Kidney (tissue), 13 donors: ENCODE measurements at regions not wholly inside any gene's neighbourhood (a gene's known extent, or its start where the extent isn't known, plus 50 kb on each side); places are given as distances from the start of the nearest gene placed in this dataset.

ENCODE experiments used
- DNase-seq, 5 donors: peaks; one replicate each; pipeline ENCODE4 v3.0.0-alpha.2; 2013 to 2020
- FAIRE-seq: peaks from 2 replicates; lab custom pipeline; 2012; peaks lifted over from hg19 to GRCh38; lab: Jason Lieb, UNC
- H3K27ac ChIP-seq, 2 donors: one replicate each; pipeline ENCODE4 v1.7.0; 2013; ENCODE audit warnings: low read depth in 2 of 2, low read length in 2 of 2, inconsistent platforms in 1 of 2
- H3K27me3 ChIP-seq: one replicate; pipeline ENCODE4 v1.7.1; 2013; ENCODE audit warnings: low read length, inconsistent platforms; ENCODE audit not compliant: control insufficient read depth, insufficient read depth
- H3K36me3 ChIP-seq, 3 donors: one replicate each; pipeline versions ENCODE4 v1.7.0 to v1.7.1; 2013; ENCODE audit warnings: low read length in 3 of 3, control low read depth in 1 of 3, inconsistent platforms in 1 of 3; ENCODE audit not compliant: insufficient read depth in 3 of 3, control insufficient read depth in 2 of 3
- H3K4me1 ChIP-seq, 3 donors: one replicate each; pipeline versions ENCODE4 v1.7.0 to v1.7.1; 2013; ENCODE audit warnings: low read length in 3 of 3, inconsistent platforms in 1 of 3, low read depth in 1 of 3; ENCODE audit not compliant: control insufficient read depth in 2 of 3, insufficient read depth in 2 of 3
- H3K4me3 ChIP-seq, 3 donors: one replicate each; pipeline versions ENCODE4 v1.7.0 to v1.8.1; 2013; ENCODE audit warnings: low read length in 3 of 3, control low read depth in 1 of 3, inconsistent platforms in 1 of 3
- H3K9ac ChIP-seq, 3 donors: one replicate each; pipeline versions ENCODE4 v1.7.0 to v1.7.1; 2013; ENCODE audit warnings: low read length in 3 of 3, control low read depth in 1 of 3, inconsistent platforms in 1 of 3
- H3K9me3 ChIP-seq, 3 donors: one replicate each; pipeline versions ENCODE4 v1.7.0 to v1.7.1; 2013; ENCODE audit warnings: low read length in 3 of 3, control low read depth in 1 of 3, inconsistent platforms in 1 of 3; ENCODE audit not compliant: control insufficient read depth in 2 of 3, insufficient read depth in 1 of 3
- CTCF ChIP-seq: IDR thresholded peaks from 3 replicates; pipeline ENCODE4 v1.5.1; 2012; ENCODE audit warnings: mild to moderate bottlenecking, moderate library complexity, borderline replicate concordance; ENCODE audit not compliant: insufficient read depth; ENCODE audit errors: extremely low read depth
- intact Hi-C: fragments of 100-400 bp; cut with DNase I; formaldehyde crosslinking; loops from one replicate; pipeline ENCODE4 v1.11.1; 2022
- donor health status: control.
- donor health status: control.
- donor health status: control.
- donor health status: control.
- donor health status: control.
- donor health status: DM: yes; HTN: yes; CAD: no.
- donor health status: Normal renal cell carcinoma (clear cell type).

GRCh38 chr10:44467900-44468299, 83.0 kb upstream of the CXCL12 start:
- H3K9ac ChIP-seq = no peak overlapping the region
- H3K4me1 ChIP-seq = no peaks in the 10 kb centered on the region
- no peak overlapping the region for H3K27ac ChIP-seq
- no peak for TF ChIP-seq CTCF
- H3K36me3 ChIP-seq = no peaks in the 10 kb centered on the region
- no peaks in the 10 kb centered on the region for H3K9me3 ChIP-seq
- H3K4me3 ChIP-seq = no peak overlapping the region
- peak in 1 of 5 donors; percentile 36 for DNase-seq
- no peaks in the 10 kb centered on the region for H3K27me3 ChIP-seq
- intact Hi-C loops = no loop called here
- no peak for FAIRE-seq

- no peaks in the 10 kb centered on the region for H3K9me3 ChIP-seq
- DNase-seq (peak in 1 of 5 donors; percentile 27), FAIRE-seq (no peak)
- no peaks in the 10 kb centered on the region for H3K36me3 ChIP-seq
- intact Hi-C loops = no loop called here
- no peak for TF ChIP-seq CTCF
- H3K27me3 ChIP-seq = no peaks in the 10 kb centered on the region
- no peaks in the 10 kb centered on the region for H3K4me1 ChIP-seq
- no peak overlapping the region for H3K4me3 ChIP-seq
- H3K27ac ChIP-seq = no peak overlapping the region
- no peak overlapping the region for H3K9ac ChIP-seq
Observed at GRCh38 chr10:44468525-44468924, 83.6 kb upstream of the CXCL12 start.

GRCh38 chr10:44468965-44469364, 84.1 kb upstream of the CXCL12 start:
- H3K36me3 ChIP-seq = no peaks in the 10 kb centered on the region
- DNase-seq (peak in 1 of 5 donors; percentile 51), FAIRE-seq (no peak)
- H3K9me3 ChIP-seq = no peaks in the 10 kb centered on the region
- no peaks in the 10 kb centered on the region for H3K27me3 ChIP-seq
- no peak overlapping the region for H3K4me3 ChIP-seq
- no peak overlapping the region for H3K9ac ChIP-seq
- TF ChIP-seq CTCF = no peak
- no peaks in the 10 kb centered on the region for H3K4me1 ChIP-seq
- H3K27ac ChIP-seq = no peak overlapping the region
- intact Hi-C loops = no loop called here

- peak in 3 of 5 donors; percentile 37 to 80 (median 76) for DNase-seq
- no peak for FAIRE-seq
- H3K4me1 ChIP-seq = no peaks in the 10 kb centered on the region
Observed at GRCh38 chr10:44470784-44471183, 85.9 kb upstream of the CXCL12 start.

More at GRCh38 chr10:44470784-44471183, 85.9 kb upstream of the CXCL12 start:
- Histone ChIP-seq H3K4me3 (no peak overlapping the region), H3K9me3 (no peaks in the 10 kb centered on the region), H3K27ac (no peak overlapping the region), H3K9ac (no peak overlapping the region), H3K27me3 (no peaks in the 10 kb centered on the region), H3K36me3 (no peaks in the 10 kb centered on the region)
- no peak for TF ChIP-seq CTCF
- intact Hi-C loops = no loop called here
